C4-2B (cell line): ENCODE measurements at regions not wholly inside any gene's neighbourhood (a gene's known extent, or its start where the extent isn't known, plus 50 kb on each side); places are given as distances from the start of the nearest gene placed in this dataset.

Source experiments
- ZFX ChIP-seq: fragments of 450-650 bp; IDR thresholded peaks from 2 replicates; pipeline ENCODE4 v1.6.1; 2017
- TF ChIP-seq, protein P1 (sequence below): fragments of 450-650 bp; conservative IDR thresholded peaks from 2 replicates; pipeline ENCODE4 v1.5.1; 2017; ENCODE audit warnings: mild to moderate bottlenecking

- TF ChIP-seq, protein P1, sequence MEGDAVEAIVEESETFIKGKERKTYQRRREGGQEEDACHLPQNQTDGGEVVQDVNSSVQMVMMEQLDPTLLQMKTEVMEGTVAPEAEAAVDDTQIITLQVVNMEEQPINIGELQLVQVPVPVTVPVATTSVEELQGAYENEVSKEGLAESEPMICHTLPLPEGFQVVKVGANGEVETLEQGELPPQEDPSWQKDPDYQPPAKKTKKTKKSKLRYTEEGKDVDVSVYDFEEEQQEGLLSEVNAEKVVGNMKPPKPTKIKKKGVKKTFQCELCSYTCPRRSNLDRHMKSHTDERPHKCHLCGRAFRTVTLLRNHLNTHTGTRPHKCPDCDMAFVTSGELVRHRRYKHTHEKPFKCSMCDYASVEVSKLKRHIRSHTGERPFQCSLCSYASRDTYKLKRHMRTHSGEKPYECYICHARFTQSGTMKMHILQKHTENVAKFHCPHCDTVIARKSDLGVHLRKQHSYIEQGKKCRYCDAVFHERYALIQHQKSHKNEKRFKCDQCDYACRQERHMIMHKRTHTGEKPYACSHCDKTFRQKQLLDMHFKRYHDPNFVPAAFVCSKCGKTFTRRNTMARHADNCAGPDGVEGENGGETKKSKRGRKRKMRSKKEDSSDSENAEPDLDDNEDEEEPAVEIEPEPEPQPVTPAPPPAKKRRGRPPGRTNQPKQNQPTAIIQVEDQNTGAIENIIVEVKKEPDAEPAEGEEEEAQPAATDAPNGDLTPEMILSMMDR, result no peak
- TF ChIP-seq ZFX, result no peak
Measured at GRCh38 chr3:144112036-144112435, 140.4 kb downstream of the DIPK2A start.
